ENCODE measurements at regions not wholly inside any gene's neighbourhood (a gene's known extent, or its start where the extent isn't known, plus 50 kb on each side); places are given as distances from the start of the nearest gene placed in this dataset.

- H3K9ac ChIP-seq (ENCODE audit: insufficient read length, low read depth): no peak overlapping the region
- no peak for DNase-seq (ENCODE audit: low read depth, low spot score)
- TF ChIP-seq ZNF274 (IDR thresholded peaks at IDR 0.05; ENCODE audit: low read depth, low read length) (no peak), SUZ12 (IDR thresholded peaks at IDR 0.05; ENCODE audit: extremely low read depth, insufficient read depth, insufficient read length) (no peak), YY1 (IDR thresholded peaks at IDR 0.05; ENCODE audit: insufficient read depth, insufficient read length) (no peak)
- H3K4me1 ChIP-seq (ENCODE audit: insufficient read depth, insufficient read length): no peaks in the 10 kb centered on the region
- H3K9me3 ChIP-seq (ENCODE audit: insufficient read depth, low read length): 0 out of 2 replicates have a peak, but pooled peaks cover 13% of the 10 kb centered on the region
- H3K4me3 ChIP-seq (ENCODE audit: insufficient read length, low read depth): no peak overlapping the region
- H3K27me3 ChIP-seq (ENCODE audit: insufficient read depth, insufficient read length): no peaks in the 10 kb centered on the region
- no peaks in the 10 kb centered on the region for H3K36me3 ChIP-seq (ENCODE audit: insufficient read depth, insufficient read length, low read length)
Observed at GRCh38 chr7:47647918-47648250, 66.0 kb upstream of the TNS3 start.

GRCh38 chr7:47647181-47647917 lies 65.4 kb upstream of the TNS3 start:
- DNase-seq (ENCODE audit: low read depth, low spot score): no peak
- no peaks in the 10 kb centered on the region for H3K4me1 ChIP-seq (ENCODE audit: insufficient read depth, insufficient read length)
- H3K9ac ChIP-seq (ENCODE audit: insufficient read length, low read depth): no peak overlapping the region
- TF ChIP-seq SUZ12 (IDR thresholded peaks at IDR 0.05; ENCODE audit: extremely low read depth, insufficient read depth, insufficient read length): no peak
- TF ChIP-seq ZNF274 (IDR thresholded peaks at IDR 0.05; ENCODE audit: low read depth, low read length): no peak
- TF ChIP-seq YY1 (IDR thresholded peaks at IDR 0.05; ENCODE audit: insufficient read depth, insufficient read length): no peak
- H3K4me3 ChIP-seq (ENCODE audit: insufficient read length, low read depth): no peak overlapping the region
- H3K9me3 ChIP-seq (ENCODE audit: insufficient read depth, low read length): 0 out of 2 replicates have a peak, but pooled peaks cover 13% of the 10 kb centered on the region
- no peaks in the 10 kb centered on the region for H3K27me3 ChIP-seq (ENCODE audit: insufficient read depth, insufficient read length)
- no peaks in the 10 kb centered on the region for H3K36me3 ChIP-seq (ENCODE audit: insufficient read depth, insufficient read length, low read length)

- TF ChIP-seq ZNF274 (IDR thresholded peaks at IDR 0.05; ENCODE audit: low read depth, low read length) (no peak), YY1 (IDR thresholded peaks at IDR 0.05; ENCODE audit: insufficient read depth, insufficient read length) (no peak), SUZ12 (IDR thresholded peaks at IDR 0.05; ENCODE audit: extremely low read depth, insufficient read depth, insufficient read length) (no peak)
- no peak overlapping the region for H3K4me3 ChIP-seq (ENCODE audit: insufficient read length, low read depth)
- no peaks in the 10 kb centered on the region for H3K36me3 ChIP-seq (ENCODE audit: insufficient read depth, insufficient read length, low read length)
- no peak for DNase-seq (ENCODE audit: low read depth, low spot score)
- H3K27me3 ChIP-seq (ENCODE audit: insufficient read depth, insufficient read length): no peaks in the 10 kb centered on the region
- H3K9ac ChIP-seq (ENCODE audit: insufficient read length, low read depth): no peak overlapping the region
- H3K4me1 ChIP-seq (ENCODE audit: insufficient read depth, insufficient read length): peaks cover 2% of the 10 kb centered on the region
- H3K9me3 ChIP-seq (ENCODE audit: insufficient read depth, low read length): 0 out of 2 replicates have a peak, but pooled peaks cover 13% of the 10 kb centered on the region
Observed at GRCh38 chr7:47643716-47644400, 61.9 kb upstream of the TNS3 start.

- DNase-seq (ENCODE audit: low read depth, low spot score): no peak
- H3K4me3 ChIP-seq (ENCODE audit: insufficient read length, low read depth): no peak overlapping the region
- no peaks in the 10 kb centered on the region for H3K27me3 ChIP-seq (ENCODE audit: insufficient read depth, insufficient read length)
- no peak overlapping the region for H3K9ac ChIP-seq (ENCODE audit: insufficient read length, low read depth)
- 0 out of 2 replicates have a peak, but pooled peaks cover 13% of the 10 kb centered on the region for H3K9me3 ChIP-seq (ENCODE audit: insufficient read depth, low read length)
- TF ChIP-seq YY1 (IDR thresholded peaks at IDR 0.05; ENCODE audit: insufficient read depth, insufficient read length): no peak
- no peak for TF ChIP-seq SUZ12 (IDR thresholded peaks at IDR 0.05; ENCODE audit: extremely low read depth, insufficient read depth, insufficient read length)
- no peak for TF ChIP-seq ZNF274 (IDR thresholded peaks at IDR 0.05; ENCODE audit: low read depth, low read length)
- no peaks in the 10 kb centered on the region for H3K36me3 ChIP-seq (ENCODE audit: insufficient read depth, insufficient read length, low read length)
- peaks cover 17% of the 10 kb centered on the region for H3K4me1 ChIP-seq (ENCODE audit: insufficient read depth, insufficient read length)
Observed at GRCh38 chr7:47640265-47640664, 58.4 kb upstream of the TNS3 start.

- TF ChIP-seq YY1 (IDR thresholded peaks at IDR 0.05; ENCODE audit: insufficient read depth, insufficient read length) (no peak), ZNF274 (IDR thresholded peaks at IDR 0.05; ENCODE audit: low read depth, low read length) (no peak), SUZ12 (IDR thresholded peaks at IDR 0.05; ENCODE audit: extremely low read depth, insufficient read depth, insufficient read length) (no peak)
- Histone ChIP-seq H3K9ac (ENCODE audit: insufficient read length, low read depth) (no peak overlapping the region), H3K27me3 (ENCODE audit: insufficient read depth, insufficient read length) (no peaks in the 10 kb centered on the region), H3K9me3 (ENCODE audit: insufficient read depth, low read length) (0 out of 2 replicates have a peak, but pooled peaks cover 13% of the 10 kb centered on the region), H3K4me3 (ENCODE audit: insufficient read length, low read depth) (no peak overlapping the region), H3K4me1 (ENCODE audit: insufficient read depth, insufficient read length) (peaks cover 17% of the 10 kb centered on the region), H3K36me3 (ENCODE audit: insufficient read depth, insufficient read length, low read length) (no peaks in the 10 kb centered on the region)
- no peak for DNase-seq (ENCODE audit: low read depth, low spot score)
Observed at GRCh38 chr7:47639495-47640110, 57.7 kb upstream of the TNS3 start.

GRCh38 chr7:47638679-47639315 lies 56.9 kb upstream of the TNS3 start:
- no peak overlapping the region for H3K4me3 ChIP-seq (ENCODE audit: insufficient read length, low read depth)
- no peak for DNase-seq (ENCODE audit: low read depth, low spot score)
- no peak for TF ChIP-seq YY1 (IDR thresholded peaks at IDR 0.05; ENCODE audit: insufficient read depth, insufficient read length)
- TF ChIP-seq SUZ12 (IDR thresholded peaks at IDR 0.05; ENCODE audit: extremely low read depth, insufficient read depth, insufficient read length): no peak
- no peak for TF ChIP-seq ZNF274 (IDR thresholded peaks at IDR 0.05; ENCODE audit: low read depth, low read length)
- H3K27me3 ChIP-seq (ENCODE audit: insufficient read depth, insufficient read length): no peaks in the 10 kb centered on the region
- H3K4me1 ChIP-seq (ENCODE audit: insufficient read depth, insufficient read length): peaks cover 17% of the 10 kb centered on the region
- no peak overlapping the region for H3K9ac ChIP-seq (ENCODE audit: insufficient read length, low read depth)
- H3K9me3 ChIP-seq (ENCODE audit: insufficient read depth, low read length): 0 out of 2 replicates have a peak, but pooled peaks cover 9% of the 10 kb centered on the region
- no peaks in the 10 kb centered on the region for H3K36me3 ChIP-seq (ENCODE audit: insufficient read depth, insufficient read length, low read length)
